ENCODE measurements at regions not wholly inside any gene's neighbourhood (a gene's known extent, or its start where the extent isn't known, plus 50 kb on each side); places are given as distances from the start of the nearest gene placed in this dataset.

DNA sequence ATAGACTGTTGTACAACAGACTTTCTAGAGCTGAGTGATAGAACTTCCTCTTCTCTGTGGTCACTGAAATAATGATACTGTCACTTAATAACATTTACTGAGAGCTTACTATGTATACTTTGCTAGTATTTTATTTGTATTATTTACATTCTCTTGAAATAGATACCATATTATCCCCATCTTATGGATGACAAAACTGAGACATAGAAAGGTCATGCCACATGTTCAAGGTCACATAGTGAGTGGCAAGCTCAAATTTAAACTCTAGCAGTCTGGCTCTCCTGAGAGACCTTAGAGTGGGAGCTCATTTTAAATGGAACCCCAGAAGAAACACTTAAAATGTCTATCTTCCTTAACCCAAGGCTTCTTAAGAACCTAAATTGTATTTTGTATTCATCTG, 266.6 kb upstream of the CAMK1G start:
- Histone ChIP-seq H2AFZ (ENCODE audit: low read depth, low read length, severe bottlenecking) (no peak overlapping the region), H3F3A (ENCODE audit: insufficient read depth) (no peaks in the 10 kb centered on the region), H3K9ac (ENCODE audit: low read length) (no peak overlapping the region), H3K4me3 (ENCODE audit: insufficient read depth, low read length, poor library complexity, severe bottlenecking) (no peak overlapping the region), H3K9me3 (ENCODE audit: insufficient read depth, low read length) (no peaks in the 10 kb centered on the region), H4K20me1 (ENCODE audit: low read depth, low read length) (no peaks in the 10 kb centered on the region), H3K79me2 (ENCODE audit: insufficient read depth, low read length) (no peaks in the 10 kb centered on the region), H3K4me2 (ENCODE audit: low read depth, low read length, poor library complexity, severe bottlenecking) (no peak overlapping the region), H3K9me2 (replicated peaks; ENCODE audit: insufficient read depth, low read length) (no peaks in the 10 kb centered on the region), H3K27me3 (ENCODE audit: low read length) (no peaks in the 10 kb centered on the region), H3K36me3 (ENCODE audit: low read length) (no peaks in the 10 kb centered on the region), H3K27ac (ENCODE audit: low read depth, low read length) (no peak overlapping the region)
- no peak for TF ChIP-seq EZH2phosphoT487 (conservative IDR thresholded peaks at IDR 0.05; ENCODE audit: low read length)
- TF ChIP-seq, protein P1, sequence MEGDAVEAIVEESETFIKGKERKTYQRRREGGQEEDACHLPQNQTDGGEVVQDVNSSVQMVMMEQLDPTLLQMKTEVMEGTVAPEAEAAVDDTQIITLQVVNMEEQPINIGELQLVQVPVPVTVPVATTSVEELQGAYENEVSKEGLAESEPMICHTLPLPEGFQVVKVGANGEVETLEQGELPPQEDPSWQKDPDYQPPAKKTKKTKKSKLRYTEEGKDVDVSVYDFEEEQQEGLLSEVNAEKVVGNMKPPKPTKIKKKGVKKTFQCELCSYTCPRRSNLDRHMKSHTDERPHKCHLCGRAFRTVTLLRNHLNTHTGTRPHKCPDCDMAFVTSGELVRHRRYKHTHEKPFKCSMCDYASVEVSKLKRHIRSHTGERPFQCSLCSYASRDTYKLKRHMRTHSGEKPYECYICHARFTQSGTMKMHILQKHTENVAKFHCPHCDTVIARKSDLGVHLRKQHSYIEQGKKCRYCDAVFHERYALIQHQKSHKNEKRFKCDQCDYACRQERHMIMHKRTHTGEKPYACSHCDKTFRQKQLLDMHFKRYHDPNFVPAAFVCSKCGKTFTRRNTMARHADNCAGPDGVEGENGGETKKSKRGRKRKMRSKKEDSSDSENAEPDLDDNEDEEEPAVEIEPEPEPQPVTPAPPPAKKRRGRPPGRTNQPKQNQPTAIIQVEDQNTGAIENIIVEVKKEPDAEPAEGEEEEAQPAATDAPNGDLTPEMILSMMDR (IDR thresholded peaks at IDR 0.05; ENCODE audit: insufficient read depth, low read length, poor library complexity, severe bottlenecking): no peak

DNA sequence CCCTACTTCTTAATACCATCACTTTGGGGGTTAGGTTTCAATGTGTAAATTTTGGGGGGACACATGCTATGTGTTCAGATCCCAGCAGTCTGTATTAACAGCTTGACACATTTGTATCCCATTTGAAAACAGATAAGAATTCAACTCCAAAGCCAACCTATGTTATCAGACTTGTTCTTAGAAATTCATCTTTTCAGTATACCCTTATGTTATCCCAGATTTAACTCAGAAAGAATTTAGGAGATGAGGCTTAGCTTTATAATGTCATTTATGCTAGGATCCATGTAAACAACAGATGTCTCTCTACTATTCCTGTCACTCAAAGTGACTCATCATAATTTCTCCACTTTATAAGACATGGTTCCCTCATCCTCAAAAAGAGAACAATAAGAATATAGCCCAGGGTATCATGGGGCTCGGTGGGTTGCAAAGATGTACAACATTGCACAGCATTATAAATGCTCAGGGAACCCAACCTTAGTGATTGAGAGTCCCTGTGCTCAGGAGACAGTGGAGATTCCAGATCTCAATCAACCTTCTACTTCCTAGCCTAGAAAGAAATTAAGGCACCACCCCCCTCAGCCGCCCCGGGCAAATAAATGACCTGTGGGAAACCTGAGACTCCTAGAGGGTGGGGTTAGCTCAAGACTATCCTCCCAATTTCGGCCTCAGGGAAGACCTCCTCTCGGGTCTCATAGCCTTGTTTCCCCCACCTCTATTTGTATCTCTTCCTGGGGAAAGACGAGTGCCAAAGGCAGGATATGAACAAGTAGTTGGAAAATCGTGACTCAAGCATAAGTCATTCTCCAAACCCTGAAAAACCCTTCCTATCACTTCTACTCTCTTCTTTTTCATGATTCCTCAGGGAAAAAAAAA, 265.1 kb upstream of the CAMK1G start:
- H3K36me3 ChIP-seq (ENCODE audit: low read length): no peaks in the 10 kb centered on the region
- H3K79me2 ChIP-seq (ENCODE audit: insufficient read depth, low read length): no peaks in the 10 kb centered on the region
- H3K9ac ChIP-seq (ENCODE audit: low read length): no peak overlapping the region
- no peaks in the 10 kb centered on the region for H3K27me3 ChIP-seq (ENCODE audit: low read length)
- no peaks in the 10 kb centered on the region for H3K9me3 ChIP-seq (ENCODE audit: insufficient read depth, low read length)
- H3K9me2 ChIP-seq (replicated peaks; ENCODE audit: insufficient read depth, low read length): no peaks in the 10 kb centered on the region
- no peaks in the 10 kb centered on the region for H3F3A ChIP-seq (ENCODE audit: insufficient read depth)
- H4K20me1 ChIP-seq (ENCODE audit: low read depth, low read length): no peaks in the 10 kb centered on the region
- H2AFZ ChIP-seq (ENCODE audit: low read depth, low read length, severe bottlenecking): no peak overlapping the region
- H3K4me2 ChIP-seq (ENCODE audit: low read depth, low read length, poor library complexity, severe bottlenecking): no peak overlapping the region
- H3K27ac ChIP-seq (ENCODE audit: low read depth, low read length): no peak overlapping the region
- no peak overlapping the region for H3K4me3 ChIP-seq (ENCODE audit: insufficient read depth, low read length, poor library complexity, severe bottlenecking)
- TF ChIP-seq EZH2phosphoT487 (conservative IDR thresholded peaks at IDR 0.05; ENCODE audit: low read length): no peak
- TF ChIP-seq, protein P1 (IDR thresholded peaks at IDR 0.05; ENCODE audit: insufficient read depth, low read length, poor library complexity, severe bottlenecking): no peak

DNA sequence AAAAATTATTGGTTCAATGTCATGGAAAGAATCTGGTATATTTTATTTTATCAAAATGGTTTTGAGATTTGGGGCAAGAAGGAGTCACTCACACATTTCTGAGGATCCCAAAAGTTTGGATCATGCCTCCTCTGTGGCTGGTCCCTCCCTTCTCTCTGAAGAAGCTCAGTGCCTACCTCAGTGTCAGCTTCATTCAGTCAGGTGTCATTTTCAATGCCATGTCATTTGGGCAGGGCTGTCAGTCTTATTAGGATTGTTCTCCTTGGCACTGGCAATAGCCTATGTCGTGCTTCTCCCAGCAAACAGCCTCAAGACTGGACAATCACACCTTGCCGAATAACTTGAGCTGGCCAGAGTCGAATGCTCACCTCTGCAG, 264.5 kb upstream of the CAMK1G start:
- no peak overlapping the region for H3K27ac ChIP-seq (ENCODE audit: low read depth, low read length)
- H3K4me2 ChIP-seq (ENCODE audit: low read depth, low read length, poor library complexity, severe bottlenecking): no peak overlapping the region
- no peak overlapping the region for H2AFZ ChIP-seq (ENCODE audit: low read depth, low read length, severe bottlenecking)
- no peaks in the 10 kb centered on the region for H4K20me1 ChIP-seq (ENCODE audit: low read depth, low read length)
- no peaks in the 10 kb centered on the region for H3F3A ChIP-seq (ENCODE audit: insufficient read depth)
- H3K79me2 ChIP-seq (ENCODE audit: insufficient read depth, low read length): no peaks in the 10 kb centered on the region
- no peak overlapping the region for H3K4me3 ChIP-seq (ENCODE audit: insufficient read depth, low read length, poor library complexity, severe bottlenecking)
- no peaks in the 10 kb centered on the region for H3K9me2 ChIP-seq (replicated peaks; ENCODE audit: insufficient read depth, low read length)
- H3K9me3 ChIP-seq (ENCODE audit: insufficient read depth, low read length): no peaks in the 10 kb centered on the region
- no peak overlapping the region for H3K9ac ChIP-seq (ENCODE audit: low read length)
- H3K36me3 ChIP-seq (ENCODE audit: low read length): no peaks in the 10 kb centered on the region
- TF ChIP-seq EZH2phosphoT487 (conservative IDR thresholded peaks at IDR 0.05; ENCODE audit: low read length): no peak
- TF ChIP-seq, protein P1 (IDR thresholded peaks at IDR 0.05; ENCODE audit: insufficient read depth, low read length, poor library complexity, severe bottlenecking): no peak
- H3K27me3 ChIP-seq (ENCODE audit: low read length): no peaks in the 10 kb centered on the region

Measured in SU-DHL-6 (cell line).